ENCODE measurements at regions not wholly inside any gene's neighbourhood (a gene's known extent, or its start where the extent isn't known, plus 50 kb on each side); places are given as distances from the start of the nearest gene placed in this dataset.
"Not testable (repeated sequence)": the region's sequence is repeated elsewhere in the genome, so short reads cannot be mapped to it uniquely, and the experiment has no call there.

- H3K4me3 ChIP-seq = no peak overlapping the region
- no peak for DNase-seq
- H3K27ac ChIP-seq = no peak overlapping the region
- no peaks in the 10 kb centered on the region for H3K36me3 ChIP-seq
- TF ChIP-seq, protein P1, sequence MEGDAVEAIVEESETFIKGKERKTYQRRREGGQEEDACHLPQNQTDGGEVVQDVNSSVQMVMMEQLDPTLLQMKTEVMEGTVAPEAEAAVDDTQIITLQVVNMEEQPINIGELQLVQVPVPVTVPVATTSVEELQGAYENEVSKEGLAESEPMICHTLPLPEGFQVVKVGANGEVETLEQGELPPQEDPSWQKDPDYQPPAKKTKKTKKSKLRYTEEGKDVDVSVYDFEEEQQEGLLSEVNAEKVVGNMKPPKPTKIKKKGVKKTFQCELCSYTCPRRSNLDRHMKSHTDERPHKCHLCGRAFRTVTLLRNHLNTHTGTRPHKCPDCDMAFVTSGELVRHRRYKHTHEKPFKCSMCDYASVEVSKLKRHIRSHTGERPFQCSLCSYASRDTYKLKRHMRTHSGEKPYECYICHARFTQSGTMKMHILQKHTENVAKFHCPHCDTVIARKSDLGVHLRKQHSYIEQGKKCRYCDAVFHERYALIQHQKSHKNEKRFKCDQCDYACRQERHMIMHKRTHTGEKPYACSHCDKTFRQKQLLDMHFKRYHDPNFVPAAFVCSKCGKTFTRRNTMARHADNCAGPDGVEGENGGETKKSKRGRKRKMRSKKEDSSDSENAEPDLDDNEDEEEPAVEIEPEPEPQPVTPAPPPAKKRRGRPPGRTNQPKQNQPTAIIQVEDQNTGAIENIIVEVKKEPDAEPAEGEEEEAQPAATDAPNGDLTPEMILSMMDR (IDR thresholded peaks at IDR 0.05) = no peak
- TF ChIP-seq POLR2A (IDR thresholded peaks at IDR 0.05) = no peak
- peaks cover 0 to 4% (median 0%) of the 10 kb centered on the region in 4 donors for H3K27me3 ChIP-seq
- H3K4me1 ChIP-seq = no peaks in the 10 kb centered on the region
- 83 to 92% methylated on average over 4 of the region's 4 CpGs for WGBS, 2 donors
- intact Hi-C loops (cut with DNase I) = no loop called here
- H3K9me3 ChIP-seq = no peaks in the 10 kb centered on the region
Observed at GRCh38 chr9:104302775-104303174, 201.3 kb upstream of the OR13F1 start.

DNA sequence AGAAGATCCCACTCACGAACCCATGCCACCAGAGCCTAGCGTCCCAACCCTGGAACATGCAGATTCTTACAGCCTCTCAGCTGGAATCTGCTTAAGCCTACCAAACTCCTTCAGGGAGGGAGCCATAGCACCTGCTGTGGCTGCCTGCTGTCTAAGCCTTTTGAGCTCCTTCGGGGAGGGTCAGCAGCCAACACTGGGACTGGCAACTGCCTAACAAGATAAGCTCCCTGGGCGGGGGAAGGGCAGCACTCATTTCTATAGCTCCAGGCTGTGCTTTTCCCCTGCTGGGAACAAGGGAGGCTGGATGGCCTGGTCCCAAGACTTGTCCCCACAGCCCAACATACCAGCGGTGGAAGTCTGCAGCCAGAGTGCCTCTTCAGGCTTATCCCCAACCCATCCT lies 199.1 kb upstream of the OR13F1 start:
- WGBS, 2 donors = 76 to 100% methylated on average over 1 to 4 of the region's 5 CpGs
- Histone ChIP-seq H3K36me3 (no peaks in the 10 kb centered on the region), H3K27ac (no peak overlapping the region), H3K27me3 (peaks cover 0 to 4% (median 0%) of the 10 kb centered on the region in 4 donors), H3K4me3 (no peak overlapping the region), H3K9me3 (no peaks in the 10 kb centered on the region), H3K4me1 (no peaks in the 10 kb centered on the region)
- no peak for DNase-seq
- TF ChIP-seq, protein P1 (IDR thresholded peaks at IDR 0.05) = no peak
- TF ChIP-seq POLR2A (IDR thresholded peaks at IDR 0.05) = no peak
- intact Hi-C loops (cut with DNase I) = no loop called here

DNA sequence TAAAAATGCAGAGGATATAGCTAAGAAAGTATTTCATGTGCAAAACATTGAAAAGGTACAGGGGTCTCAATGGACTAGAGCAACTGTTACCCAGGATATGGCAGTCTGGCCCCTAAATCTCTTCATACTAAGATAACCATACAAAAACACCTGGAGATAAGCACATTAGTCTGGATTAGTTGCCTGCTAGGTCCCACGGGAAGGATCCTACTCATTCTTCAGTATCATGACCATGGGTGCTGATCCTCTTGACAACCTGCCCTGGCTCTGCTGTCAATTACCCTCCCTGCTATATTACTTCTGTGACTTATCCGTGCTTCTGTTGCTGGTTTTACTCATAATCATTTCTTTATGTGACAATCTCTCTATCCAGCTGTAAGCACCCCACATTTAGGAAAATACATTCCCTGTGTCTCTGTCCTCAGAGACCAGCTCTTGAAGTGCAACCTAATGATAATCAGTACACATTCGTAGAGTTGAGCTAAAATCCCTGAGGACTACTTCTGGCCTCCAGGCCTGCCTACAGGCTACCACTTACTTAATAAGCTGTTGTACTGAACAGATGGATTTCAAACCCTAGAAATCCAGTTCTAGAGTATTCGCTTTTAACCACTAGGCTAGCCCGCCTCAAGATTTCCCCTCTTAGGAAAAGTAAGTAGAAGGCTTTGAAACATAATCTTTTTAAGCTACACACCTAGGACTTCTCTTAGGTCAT lies 190.5 kb upstream of the OR13F1 start:
- H3K36me3 ChIP-seq = no peaks in the 10 kb centered on the region
- no peaks in the 10 kb centered on the region for H3K4me1 ChIP-seq
- intact Hi-C loops (cut with DNase I) = no loop called here
- H3K27me3 ChIP-seq = no peaks in the 10 kb centered on the region
- H3K4me3 ChIP-seq = no peak overlapping the region
- WGBS, 2 donors = 76 to 91% methylated on average over 5 of the region's 5 CpGs
- DNase-seq = no peak
- H3K9me3 ChIP-seq = no peaks in the 10 kb centered on the region
- TF ChIP-seq, protein P1 (IDR thresholded peaks at IDR 0.05) = no peak
- TF ChIP-seq POLR2A (IDR thresholded peaks at IDR 0.05) = no peak
- no peak overlapping the region for H3K27ac ChIP-seq

- H3K4me3 ChIP-seq; H3K4me1 ChIP-seq; H3K27me3 ChIP-seq; H3K9me3 ChIP-seq; intact Hi-C loops (cut with DNase I); H3K36me3 ChIP-seq; H3K27ac ChIP-seq; DNase-seq: not testable (repeated sequence)
- WGBS, 2 donors = 93 to 100% methylated on average over 3 of the region's 50 CpGs
Observed at GRCh38 chr9:104316201-104317009, 187.7 kb upstream of the OR13F1 start.

DNA sequence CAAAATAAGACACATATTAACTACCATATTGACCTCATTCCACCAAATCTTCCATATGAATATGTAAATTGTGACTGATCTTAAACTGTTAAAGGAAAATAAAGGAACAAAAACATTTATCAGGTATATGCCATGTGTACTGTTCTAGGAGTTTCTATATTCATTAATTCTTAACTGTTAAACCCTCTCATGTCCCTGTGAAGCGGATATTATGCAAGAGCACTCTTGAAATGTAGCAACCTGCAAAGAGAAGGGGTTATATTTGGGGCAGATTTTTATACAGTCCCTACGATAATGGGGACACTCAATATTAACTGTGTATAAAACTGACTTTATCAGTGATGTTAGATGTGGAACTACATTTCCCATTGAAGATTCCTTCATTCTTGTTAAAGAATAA lies 184.9 kb upstream of the OR13F1 start:
- Histone ChIP-seq H3K27ac (no peak overlapping the region), H3K27me3 (no peaks in the 10 kb centered on the region), H3K4me1 (no peaks in the 10 kb centered on the region), H3K36me3 (no peaks in the 10 kb centered on the region), H3K9me3 (no peaks in the 10 kb centered on the region), H3K4me3 (no peak overlapping the region)
- no peak for DNase-seq
- intact Hi-C loops (cut with DNase I) = no loop called here
- 74 to 87% methylated on average over 2 of the region's 2 CpGs for WGBS, 2 donors
- TF ChIP-seq, protein P1 (IDR thresholded peaks at IDR 0.05) = no peak
- TF ChIP-seq POLR2A (IDR thresholded peaks at IDR 0.05) = no peak

Data from esophagus squamous epithelium (tissue), 5 donors.